Epithelial cell of esophagus (primary cell): ENCODE measurements at regions not wholly inside any gene's neighbourhood (a gene's known extent, or its start where the extent isn't known, plus 50 kb on each side); places are given as distances from the start of the nearest gene placed in this dataset.
A peak's percentile ranks its signal among the peaks of the same experiment; 100 is the strongest.

Source experiments
- DNase-seq: peaks from one replicate; pipeline ENCODE4 v3.0.0; 2010; ENCODE audit warnings: low read depth
- H3K4me3 ChIP-seq: 2 replicates; pipeline ENCODE4 v1.5.1; 2011; ENCODE audit warnings: mild to moderate bottlenecking, low read length, control low read depth
- CTCF ChIP-seq: IDR thresholded peaks from 2 replicates; pipeline ENCODE4 v1.5.1; 2011; ENCODE audit warnings: low read depth, mild to moderate bottlenecking, low read length, control low read depth, inconsistent platforms; ENCODE audit not compliant: insufficient read depth; ENCODE audit errors: missing control alignments

DNA sequence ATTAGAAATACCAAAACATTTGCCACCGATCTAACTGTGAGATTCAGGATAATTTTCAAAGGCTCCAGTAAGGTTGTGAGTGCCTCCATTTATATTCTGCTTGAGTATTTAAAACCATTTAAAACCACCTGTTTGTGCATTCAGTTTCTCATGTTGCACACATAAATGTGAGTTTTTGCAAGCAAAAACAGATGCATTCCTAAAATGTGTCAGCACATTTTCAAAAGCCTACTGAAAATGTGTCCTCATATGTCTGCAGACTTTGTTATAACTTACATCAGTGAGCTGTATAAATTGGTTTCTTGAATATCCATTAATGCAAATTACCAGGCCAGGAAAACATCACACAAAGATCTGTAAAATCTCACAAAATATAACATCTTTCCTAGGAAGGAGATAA, 676.6 kb upstream of the EPHA7 start:
- TF ChIP-seq CTCF, result no peak
- no peak overlapping the region for H3K4me3 ChIP-seq
- DNase-seq, result no peak

DNA sequence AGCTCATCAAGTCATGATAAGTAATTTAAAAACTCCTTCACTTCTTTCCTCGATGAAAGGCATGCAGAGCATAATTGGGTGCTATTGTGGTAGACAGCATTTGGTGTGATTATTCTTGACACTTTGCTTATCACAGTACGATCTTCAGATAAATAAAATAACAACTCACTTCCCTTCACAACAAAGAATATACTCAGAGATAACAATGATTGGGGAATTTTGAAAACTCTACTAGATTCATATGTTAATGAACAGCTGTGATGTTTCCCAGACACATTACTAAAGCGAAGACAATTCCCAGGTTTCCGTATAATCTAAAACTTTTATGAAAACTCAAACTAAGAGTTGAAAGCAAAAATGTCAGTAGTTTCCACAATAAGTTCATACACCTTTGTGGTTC, 670.6 kb upstream of the EPHA7 start:
- no peak overlapping the region for H3K4me3 ChIP-seq
- no peak for DNase-seq
- no peak for TF ChIP-seq CTCF

GRCh38 chr6:94088870-94089269, 669.5 kb upstream of the EPHA7 start:
- H3K4me3 ChIP-seq, result no peak overlapping the region
- no peak for TF ChIP-seq CTCF
- DNase-seq, result no peak

GRCh38 chr6:94074764-94075163, 655.4 kb upstream of the EPHA7 start:
- H3K4me3 ChIP-seq, result no peak overlapping the region
- DNase-seq, result no peak
- no peak for TF ChIP-seq CTCF

DNA sequence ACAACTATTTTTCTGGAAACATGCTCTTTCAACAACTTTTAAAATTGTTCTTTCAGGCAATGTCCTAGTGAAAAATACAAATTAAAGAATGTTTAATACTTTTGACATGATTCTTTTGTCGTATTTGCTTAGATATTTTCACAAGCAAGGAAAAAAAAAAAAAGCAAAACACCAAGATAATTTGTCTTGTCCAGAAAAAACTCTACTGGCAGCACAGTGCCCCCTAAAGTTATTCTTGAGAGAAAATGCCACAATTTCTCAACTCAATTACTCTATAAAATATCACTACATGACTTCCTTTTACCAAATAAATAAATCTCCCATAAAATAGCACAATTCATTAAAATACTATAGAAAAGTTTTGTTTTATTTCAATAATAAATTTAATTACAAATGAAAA, 652.5 kb upstream of the EPHA7 start:
- DNase-seq, result no peak
- H3K4me3 ChIP-seq, result no peak overlapping the region
- no peak for TF ChIP-seq CTCF

- DNase-seq, result no peak
- TF ChIP-seq CTCF, result no peak
- no peak overlapping the region for H3K4me3 ChIP-seq
Observed at GRCh38 chr6:94065707-94066337, 646.5 kb upstream of the EPHA7 start.

DNA sequence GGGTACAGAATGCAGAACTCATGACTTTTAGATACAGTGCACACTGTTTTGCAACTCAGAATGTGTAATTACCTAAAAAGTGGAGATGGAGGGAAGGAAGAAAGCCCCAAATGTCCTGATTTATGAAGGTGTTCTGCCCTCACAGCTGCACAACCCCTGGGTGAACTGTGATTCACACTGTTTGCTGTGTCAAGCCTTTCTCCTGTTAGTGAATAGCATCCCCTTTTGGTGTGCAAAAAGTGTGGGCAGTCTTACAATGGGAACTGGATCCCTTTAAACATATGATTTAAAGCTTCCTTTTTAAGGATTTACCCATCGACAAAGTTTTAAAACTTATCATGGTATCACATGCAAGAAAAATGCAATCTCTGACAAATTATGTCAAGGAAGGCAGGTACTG, 633.4 kb upstream of the EPHA7 start:
- DNase-seq, result peak; percentile 11
- TF ChIP-seq CTCF, result peak; percentile 7
- no peak overlapping the region for H3K4me3 ChIP-seq
